Mucosa of descending colon (tissue), 3 donors: ENCODE measurements at regions not wholly inside any gene's neighbourhood (a gene's known extent, or its start where the extent isn't known, plus 50 kb on each side); places are given as distances from the start of the nearest gene placed in this dataset.

Experiments
- ATAC-seq: fragments of 200-7000 bp; cut with Tn5 transposase; one replicate; pipeline ENCODE4 v1.9.1; 2020; ENCODE audit warnings: mild to moderate bottlenecking, moderate library complexity
- DNase-seq, 3 donors: peaks; one replicate each; pipeline ENCODE4 v3.0.0-alpha.2; 2020
- H3K36me3 ChIP-seq: fragments of 200-600 bp; one replicate; pipeline ENCODE4 v1.8.0; 2021; ENCODE audit warnings: low read depth, mild to moderate bottlenecking
- H3K4me1 ChIP-seq: fragments of 200-600 bp; one replicate; pipeline ENCODE4 v1.8.0; 2021; ENCODE audit warnings: low read depth, mild to moderate bottlenecking
- H3K4me3 ChIP-seq: fragments of 200-600 bp; one replicate; pipeline ENCODE4 v1.8.0; 2021; ENCODE audit warnings: mild to moderate bottlenecking
- H3K9me3 ChIP-seq: fragments of 200-600 bp; one replicate; pipeline ENCODE4 v1.8.0; 2021; ENCODE audit warnings: mild to moderate bottlenecking
- CTCF ChIP-seq: fragments of 200-600 bp; IDR thresholded peaks from one replicate; pipeline ENCODE4 v1.8.0; 2022; ENCODE audit warnings: antibody characterized with exemption, mild to moderate bottlenecking
- intact Hi-C, 2 donors: fragments of 100-400 bp; cut with DNase I in 1 of 2; cut with micrococcal nuclease in 1 of 2; formaldehyde crosslinking; loops; one replicate each; pipeline versions ENCODE4 v1.11.0 to v1.11.1; 2022; cut with DNase I, micrococcal nuclease
- donor health status: DM: no; HTN: no; CAD: no; lungs with moderate emphysema.
- donor health status: DM: no; HTN: no; CAD: no.
- donor health status: DM: no; HTN: yes; CAD: no.

GRCh38 chr11:25876456-25876965 lies 455.4 kb upstream of the ANO3 start:
- no peak for TF ChIP-seq CTCF

GRCh38 chr11:25886036-25886435 lies 445.9 kb upstream of the ANO3 start:
- no peak overlapping the region for H3K4me3 ChIP-seq
- TF ChIP-seq CTCF: no peak
- no peaks in the 10 kb centered on the region for H3K9me3 ChIP-seq
- no peaks in the 10 kb centered on the region for H3K4me1 ChIP-seq
- intact Hi-C loops: no loop called here
- DNase-seq: no peak
- no peaks in the 10 kb centered on the region for H3K36me3 ChIP-seq
- no peak for ATAC-seq

More at GRCh38 chr11:25876456-25876965, 455.4 kb upstream of the ANO3 start:
- intact Hi-C loops: no loop called here
- no peak for DNase-seq
- no peak for ATAC-seq
- H3K36me3 ChIP-seq: no peaks in the 10 kb centered on the region
- no peaks in the 10 kb centered on the region for H3K9me3 ChIP-seq
- no peak overlapping the region for H3K4me3 ChIP-seq
- no peaks in the 10 kb centered on the region for H3K4me1 ChIP-seq

- H3K4me3 ChIP-seq: no peak overlapping the region
- intact Hi-C loops: no loop called here
- no peak for ATAC-seq
- TF ChIP-seq CTCF: no peak
- no peaks in the 10 kb centered on the region for H3K4me1 ChIP-seq
- DNase-seq: no peak
- no peaks in the 10 kb centered on the region for H3K36me3 ChIP-seq
- no peaks in the 10 kb centered on the region for H3K9me3 ChIP-seq
These were observed 441.2 kb upstream of the ANO3 start for GRCh38 chr11:25890626-25891260.

- DNase-seq (no peak), ATAC-seq (no peak)
- Histone ChIP-seq H3K9me3 (no peaks in the 10 kb centered on the region), H3K36me3 (no peaks in the 10 kb centered on the region), H3K4me3 (no peak overlapping the region), H3K4me1 (no peaks in the 10 kb centered on the region)
- intact Hi-C loops: no loop called here
- no peak for TF ChIP-seq CTCF
These were observed 440.0 kb upstream of the ANO3 start for GRCh38 chr11:25891960-25892359.

GRCh38 chr11:25899617-25900160 lies 432.2 kb upstream of the ANO3 start:
- intact Hi-C loops: no loop called here
- TF ChIP-seq CTCF: no peak
- H3K4me3 ChIP-seq: no peak overlapping the region
- H3K9me3 ChIP-seq: no peaks in the 10 kb centered on the region
- ATAC-seq (no peak), DNase-seq (no peak)
- H3K4me1 ChIP-seq: no peaks in the 10 kb centered on the region
- no peaks in the 10 kb centered on the region for H3K36me3 ChIP-seq
